Testis (tissue), 2 donors: ENCODE measurements at regions not wholly inside any gene's neighbourhood (a gene's known extent, or its start where the extent isn't known, plus 50 kb on each side); places are given as distances from the start of the nearest gene placed in this dataset.
A peak's percentile ranks its signal among the peaks of the same experiment; 100 is the strongest.

Source experiments
- DNase-seq: peaks from one replicate; pipeline ENCODE4 v3.0.0-alpha.2; 2019
- H3K27ac ChIP-seq, 2 donors: fragments of 200-600 bp; sonication (generic); one replicate each; pipeline ENCODE4 v1.5.1; 2019
- H3K27me3 ChIP-seq: fragments of 200-600 bp; sonication (generic); one replicate; pipeline ENCODE4 v1.5.1; 2019
- H3K36me3 ChIP-seq: fragments of 200-600 bp; sonication (generic); one replicate; pipeline ENCODE4 v1.5.1; 2017; ENCODE audit warnings: low read depth; ENCODE audit errors: missing control alignments
- H3K4me1 ChIP-seq: fragments of 200-600 bp; sonication (generic); one replicate; pipeline ENCODE4 v1.5.1; 2019
- H3K4me3 ChIP-seq, 2 donors: fragments of 200-600 bp; sonication (generic); one replicate each; pipeline ENCODE4 v1.5.1; 2017 to 2019
- H3K9me3 ChIP-seq: fragments of 200-600 bp; sonication (generic); one replicate; pipeline ENCODE4 v1.5.1; 2017
- POLR2A ChIP-seq: fragments of 450-650 bp; IDR thresholded peaks from one replicate; pipeline ENCODE4 v1.6.1; 2017; ENCODE audit warnings: antibody characterized with exemption, mild to moderate bottlenecking, moderate library complexity
- WGBS, 2 donors: methylation state at CpG; one replicate each; pipeline ENCODE4 v1.1.5; 2018; 5-methylcytosine and 5-hydroxymethylcytosine counted together
- intact Hi-C: fragments of 100-400 bp; cut with DNase I; formaldehyde crosslinking; loops from one replicate; pipeline ENCODE4 v1.15.1; 2023; ENCODE audit warnings: low total_unique reads
- TF ChIP-seq, protein P1 (sequence below), 3 experiments: fragments of 450-650 bp in 2 of 3; fragments of 200-600 bp in 1 of 3; sonication (generic) in 1 of 3; IDR thresholded peaks; one replicate each; pipeline ENCODE4 v1.5.1; 2016 to 2019; ENCODE audit warnings: antibody characterized with exemption in 3 of 3, mild to moderate bottlenecking in 2 of 3, moderate library complexity in 1 of 3

DNA sequence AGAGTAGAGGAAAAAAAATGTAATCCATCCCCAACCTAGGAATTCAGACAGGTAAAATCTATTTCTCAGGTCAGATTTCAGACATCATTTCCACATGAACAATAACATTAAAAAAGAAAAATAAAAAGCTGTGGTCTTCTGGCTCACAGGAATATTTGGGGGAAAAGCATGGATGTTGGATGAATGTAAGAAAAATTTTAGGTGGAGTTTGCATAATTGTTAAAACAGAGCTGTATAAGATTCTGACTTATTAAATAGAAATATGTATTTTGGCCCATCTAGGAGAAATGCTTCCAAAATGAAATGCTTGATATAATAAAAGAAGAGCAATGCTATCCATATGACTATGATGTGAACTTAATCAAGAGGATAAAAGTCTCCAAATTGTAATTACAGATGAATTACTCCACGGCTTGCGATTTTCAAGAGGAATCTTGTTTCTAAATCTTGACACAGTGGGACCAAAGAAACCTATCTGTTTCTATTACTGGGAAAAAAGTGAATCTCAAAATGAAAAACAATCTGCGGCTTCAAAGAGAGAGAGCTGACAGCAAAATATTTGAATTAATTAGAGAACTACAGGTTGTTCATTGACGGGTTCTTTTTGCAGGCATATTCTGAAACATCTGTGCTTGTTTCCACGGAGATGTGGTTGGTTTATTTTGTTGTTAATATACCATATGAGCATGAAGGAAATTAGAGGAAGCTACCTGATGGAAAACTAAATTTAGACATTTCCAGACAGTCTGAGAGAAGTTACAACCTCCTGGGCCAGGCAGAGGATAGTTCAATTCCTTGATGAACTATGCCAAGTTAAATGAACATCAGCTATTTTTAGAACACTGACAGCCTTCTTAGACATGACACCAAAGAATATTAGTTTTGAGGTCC is 468.7 kb downstream of the PID1 start:
- Histone ChIP-seq H3K4me3 (no peak overlapping the region), H3K36me3 (no peaks in the 10 kb centered on the region), H3K27ac (no peak overlapping the region), H3K4me1 (peaks cover 10% of the 10 kb centered on the region), H3K27me3 (no peaks in the 10 kb centered on the region), H3K9me3 (no peaks in the 10 kb centered on the region)
- 94 to 95% methylated on average over 5 of the region's 5 CpGs for WGBS, 2 donors
- TF ChIP-seq, protein P1, sequence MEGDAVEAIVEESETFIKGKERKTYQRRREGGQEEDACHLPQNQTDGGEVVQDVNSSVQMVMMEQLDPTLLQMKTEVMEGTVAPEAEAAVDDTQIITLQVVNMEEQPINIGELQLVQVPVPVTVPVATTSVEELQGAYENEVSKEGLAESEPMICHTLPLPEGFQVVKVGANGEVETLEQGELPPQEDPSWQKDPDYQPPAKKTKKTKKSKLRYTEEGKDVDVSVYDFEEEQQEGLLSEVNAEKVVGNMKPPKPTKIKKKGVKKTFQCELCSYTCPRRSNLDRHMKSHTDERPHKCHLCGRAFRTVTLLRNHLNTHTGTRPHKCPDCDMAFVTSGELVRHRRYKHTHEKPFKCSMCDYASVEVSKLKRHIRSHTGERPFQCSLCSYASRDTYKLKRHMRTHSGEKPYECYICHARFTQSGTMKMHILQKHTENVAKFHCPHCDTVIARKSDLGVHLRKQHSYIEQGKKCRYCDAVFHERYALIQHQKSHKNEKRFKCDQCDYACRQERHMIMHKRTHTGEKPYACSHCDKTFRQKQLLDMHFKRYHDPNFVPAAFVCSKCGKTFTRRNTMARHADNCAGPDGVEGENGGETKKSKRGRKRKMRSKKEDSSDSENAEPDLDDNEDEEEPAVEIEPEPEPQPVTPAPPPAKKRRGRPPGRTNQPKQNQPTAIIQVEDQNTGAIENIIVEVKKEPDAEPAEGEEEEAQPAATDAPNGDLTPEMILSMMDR (IDR thresholded peaks at IDR 0.05): no peak
- no peak for TF ChIP-seq POLR2A
- intact Hi-C loops: no loop called here
- DNase-seq: no peak

DNA sequence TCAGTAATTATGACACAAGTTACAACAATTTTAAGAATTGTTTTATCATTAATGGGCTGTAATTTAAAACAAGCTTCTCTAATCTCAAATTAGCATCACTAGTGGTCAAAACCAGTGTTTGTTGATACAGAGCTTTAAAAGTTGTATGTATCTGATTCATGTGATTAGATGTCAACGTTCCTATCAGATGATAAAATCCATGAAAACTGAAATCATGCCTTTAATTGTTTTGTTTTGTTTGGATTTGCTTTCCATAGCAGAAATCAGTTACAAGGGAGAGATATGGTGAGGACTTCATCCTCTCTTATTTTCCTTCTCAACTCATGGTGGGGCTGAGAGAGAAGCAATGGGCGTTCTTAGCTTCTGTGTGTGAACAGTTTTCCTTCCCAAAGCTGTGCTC is 469.6 kb downstream of the PID1 start:
- TF ChIP-seq, protein P1 (IDR thresholded peaks at IDR 0.05): no peak
- TF ChIP-seq POLR2A: no peak
- DNase-seq: no peak
- Histone ChIP-seq H3K9me3 (no peaks in the 10 kb centered on the region), H3K4me3 (no peak overlapping the region), H3K4me1 (peaks cover 10% of the 10 kb centered on the region), H3K27ac (no peak overlapping the region), H3K36me3 (no peaks in the 10 kb centered on the region), H3K27me3 (no peaks in the 10 kb centered on the region)
- intact Hi-C loops: no loop called here
- WGBS, 2 donors: 39 to 58% methylated on average over 2 of the region's 2 CpGs

DNA sequence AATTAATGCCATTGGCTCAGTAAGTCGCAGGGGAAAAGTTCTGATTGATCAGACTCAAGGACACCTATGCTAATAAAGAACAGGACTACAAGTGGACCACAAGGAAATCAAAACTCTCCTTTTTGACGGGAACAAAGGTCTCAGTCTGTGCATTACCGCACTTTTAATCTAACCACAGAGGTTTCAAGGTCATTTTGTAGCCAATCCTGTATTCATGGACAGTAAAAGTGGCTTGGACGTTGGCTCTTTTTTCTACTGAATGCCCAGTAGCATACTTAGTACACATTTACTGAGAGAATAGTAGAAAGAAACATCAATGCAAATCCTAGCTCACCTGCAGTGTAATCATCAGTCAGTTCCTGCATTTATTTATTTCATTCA is 471.9 kb downstream of the PID1 start:
- WGBS, 2 donors: 17 to 21% methylated on average over 4 of the region's 4 CpGs
- H3K27ac ChIP-seq: no peak overlapping the region
- intact Hi-C loops: no loop called here
- H3K27me3 ChIP-seq: no peaks in the 10 kb centered on the region
- no peaks in the 10 kb centered on the region for H3K36me3 ChIP-seq
- no peaks in the 10 kb centered on the region for H3K9me3 ChIP-seq
- no peak overlapping the region for H3K4me3 ChIP-seq
- TF ChIP-seq, protein P1 (IDR thresholded peaks at IDR 0.05): no peak
- no peak for TF ChIP-seq POLR2A
- H3K4me1 ChIP-seq: peaks cover 10% of the 10 kb centered on the region
- no peak for DNase-seq

DNA sequence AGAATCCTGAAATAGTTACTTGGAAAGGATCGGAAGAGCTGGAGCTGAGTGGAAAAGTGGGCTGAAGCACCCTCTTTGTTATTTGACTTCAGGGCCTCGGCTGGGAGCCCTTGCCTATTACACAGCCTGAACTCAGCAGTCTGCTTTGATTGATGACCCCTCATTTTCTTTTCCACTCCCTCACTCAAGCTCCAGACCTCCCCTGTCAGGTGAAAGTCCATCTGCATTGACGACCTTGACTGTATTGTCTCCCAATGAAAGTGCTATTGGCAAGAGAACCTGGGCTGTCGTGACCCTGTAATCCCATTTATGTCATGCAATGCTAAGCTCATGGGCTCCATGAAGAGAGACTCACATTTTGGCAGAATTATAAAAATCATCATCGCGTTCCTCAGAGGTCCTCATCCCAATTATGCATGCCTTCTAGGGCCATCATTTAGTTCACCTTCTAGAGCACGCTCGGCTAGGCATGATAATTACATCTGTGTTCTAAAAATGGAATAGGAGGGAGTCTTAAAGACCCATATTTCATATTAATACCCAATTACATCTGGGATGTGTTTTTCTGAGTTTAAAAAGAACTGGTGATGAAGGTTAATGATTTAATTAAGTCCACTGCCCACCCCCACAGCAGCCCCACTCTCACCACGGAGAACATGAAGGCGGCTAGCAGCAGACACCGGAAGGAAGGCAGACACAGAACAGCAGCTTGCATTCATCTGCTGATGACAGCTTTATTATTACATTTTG is 472.5 kb downstream of the PID1 start:
- Histone ChIP-seq H3K27me3 (no peaks in the 10 kb centered on the region), H3K4me3 (no peak overlapping the region), H3K9me3 (no peaks in the 10 kb centered on the region), H3K4me1 (peaks cover 10% of the 10 kb centered on the region), H3K27ac (no peak overlapping the region), H3K36me3 (no peaks in the 10 kb centered on the region)
- TF ChIP-seq POLR2A: no peak
- TF ChIP-seq, protein P1 (IDR thresholded peaks at IDR 0.05): no peak
- 23 to 27% methylated on average over 11 of the region's 11 CpGs for WGBS, 2 donors
- intact Hi-C loops: no loop called here
- DNase-seq: peak; percentile 24
